Fibroblast of lung (primary cell): ENCODE measurements at regions not wholly inside any gene's neighbourhood (a gene's known extent, or its start where the extent isn't known, plus 50 kb on each side); places are given as distances from the start of the nearest gene placed in this dataset.

Experiments used
- DNase-seq, 2 donors: peaks; one replicate each; pipeline versions ENCODE4 v3.0.0 to v3.0.0-alpha.2; 2010; ENCODE audit warnings: low read depth in 2 of 2
- H2AFZ ChIP-seq: 2 replicates; pipeline ENCODE4 v1.5.1; 2012; ENCODE audit warnings: low read length, control low read depth, inconsistent platforms
- H3K27ac ChIP-seq: 2 replicates; pipeline ENCODE4 v1.5.1; 2011; ENCODE audit warnings: low read length, control low read depth; ENCODE audit not compliant: insufficient read depth
- H3K27me3 ChIP-seq: 2 replicates; pipeline ENCODE4 v1.5.1; 2011; ENCODE audit warnings: mild to moderate bottlenecking, low read length; ENCODE audit not compliant: control insufficient read depth, insufficient read depth
- H3K36me3 ChIP-seq: 2 replicates; pipeline ENCODE4 v1.5.1; 2011; ENCODE audit warnings: low read length; ENCODE audit not compliant: control insufficient read depth, insufficient read depth
- H3K4me1 ChIP-seq: 2 replicates; pipeline ENCODE4 v1.5.1; 2011; ENCODE audit warnings: low read length; ENCODE audit not compliant: control insufficient read depth, insufficient read depth; ENCODE audit errors: extremely low read depth
- H3K4me2 ChIP-seq: 2 replicates; pipeline ENCODE4 v1.5.1; 2011; ENCODE audit warnings: low read length, control low read depth; ENCODE audit not compliant: insufficient read depth; ENCODE audit errors: extremely low read depth
- H3K4me3 ChIP-seq, 4 experiments: fragments of 200-600 bp in 1 of 4; sonication (generic) in 1 of 4; replicated peaks in 1 of 4; 2 replicates each; pipeline ENCODE4 v1.5.1; 2011 to 2016; ENCODE audit warnings: low read length in 4 of 4, low read depth in 3 of 4, mild to moderate bottlenecking in 3 of 4, control low read depth in 2 of 4, inconsistent platforms in 1 of 4, mixed read lengths in 1 of 4; ENCODE audit not compliant: insufficient read depth in 1 of 4; ENCODE audit errors: control extremely low read depth in 1 of 4
- H3K79me2 ChIP-seq: 2 replicates; pipeline ENCODE4 v1.5.1; 2012; ENCODE audit warnings: mild to moderate bottlenecking, low read length, inconsistent platforms; ENCODE audit not compliant: control insufficient read depth, insufficient read depth
- H3K9ac ChIP-seq: 2 replicates; pipeline ENCODE4 v1.5.1; 2011; ENCODE audit warnings: mild to moderate bottlenecking, low read length, control low read depth; ENCODE audit not compliant: insufficient read depth
- H3K9me3 ChIP-seq: 2 replicates; pipeline ENCODE4 v1.5.1; 2012; ENCODE audit warnings: low read depth, low read length; ENCODE audit not compliant: control insufficient read depth, insufficient read depth
- H4K20me1 ChIP-seq: 2 replicates; pipeline ENCODE4 v1.5.1; 2011; ENCODE audit warnings: low read length; ENCODE audit not compliant: control insufficient read depth, insufficient read depth; ENCODE audit errors: extremely low read depth
- EZH2 ChIP-seq: IDR thresholded peaks from 2 replicates; pipeline ENCODE4 v1.5.1; 2012; ENCODE audit warnings: low read length, control low read depth, mild to moderate bottlenecking; ENCODE audit errors: missing control alignments
- TF ChIP-seq, protein P1 (sequence below), 2 donors: IDR thresholded peaks in 1 of 2; conservative IDR thresholded peaks in 1 of 2; 1 replicate in 1 of 2; 2 replicates in 1 of 2; pipeline ENCODE4 v1.5.1; 2011 to 2012; ENCODE audit warnings: low read length in 2 of 2, control low read depth in 1 of 2, inconsistent platforms in 1 of 2, low read depth in 1 of 2, mild to moderate bottlenecking in 1 of 2

DNA sequence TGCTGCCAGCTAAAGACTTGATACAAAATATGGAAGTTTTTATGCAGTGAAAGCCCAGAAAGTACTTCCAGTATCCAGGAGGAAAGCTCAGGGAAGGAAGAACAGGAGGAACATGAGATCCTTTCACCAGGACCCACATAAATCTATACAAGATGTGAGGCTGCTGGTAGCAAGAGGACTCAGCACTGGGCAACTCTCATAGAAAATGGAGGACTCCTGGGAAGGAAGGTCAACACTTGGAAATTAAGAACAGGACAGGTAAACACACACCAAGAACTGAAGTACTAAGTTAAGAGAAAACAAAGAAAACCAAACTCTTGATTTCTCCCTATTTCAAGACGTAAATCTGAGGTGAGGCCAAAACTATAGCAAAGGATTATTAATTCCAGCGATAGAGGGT is 220.5 kb upstream of the HSF2 start:
- no peaks in the 10 kb centered on the region for H3K9me3 ChIP-seq
- H3K4me1 ChIP-seq = no peaks in the 10 kb centered on the region
- TF ChIP-seq EZH2 = no peak
- TF ChIP-seq, protein P1, sequence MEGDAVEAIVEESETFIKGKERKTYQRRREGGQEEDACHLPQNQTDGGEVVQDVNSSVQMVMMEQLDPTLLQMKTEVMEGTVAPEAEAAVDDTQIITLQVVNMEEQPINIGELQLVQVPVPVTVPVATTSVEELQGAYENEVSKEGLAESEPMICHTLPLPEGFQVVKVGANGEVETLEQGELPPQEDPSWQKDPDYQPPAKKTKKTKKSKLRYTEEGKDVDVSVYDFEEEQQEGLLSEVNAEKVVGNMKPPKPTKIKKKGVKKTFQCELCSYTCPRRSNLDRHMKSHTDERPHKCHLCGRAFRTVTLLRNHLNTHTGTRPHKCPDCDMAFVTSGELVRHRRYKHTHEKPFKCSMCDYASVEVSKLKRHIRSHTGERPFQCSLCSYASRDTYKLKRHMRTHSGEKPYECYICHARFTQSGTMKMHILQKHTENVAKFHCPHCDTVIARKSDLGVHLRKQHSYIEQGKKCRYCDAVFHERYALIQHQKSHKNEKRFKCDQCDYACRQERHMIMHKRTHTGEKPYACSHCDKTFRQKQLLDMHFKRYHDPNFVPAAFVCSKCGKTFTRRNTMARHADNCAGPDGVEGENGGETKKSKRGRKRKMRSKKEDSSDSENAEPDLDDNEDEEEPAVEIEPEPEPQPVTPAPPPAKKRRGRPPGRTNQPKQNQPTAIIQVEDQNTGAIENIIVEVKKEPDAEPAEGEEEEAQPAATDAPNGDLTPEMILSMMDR (conservative IDR thresholded peaks at IDR 0.05 in 1 of 2, IDR thresholded peaks at IDR 0.05 in 1 of 2; ENCODE audit: low read depth in 1 of 2, low read length in 2 of 2) = no peak
- H3K4me3 ChIP-seq = no peak overlapping the region
- no peak overlapping the region for H3K4me2 ChIP-seq
- no peak overlapping the region for H2AFZ ChIP-seq
- no peak overlapping the region for H3K9ac ChIP-seq
- no peaks in the 10 kb centered on the region for H3K79me2 ChIP-seq
- no peaks in the 10 kb centered on the region for H3K27me3 ChIP-seq
- no peak for DNase-seq
- H4K20me1 ChIP-seq = no peaks in the 10 kb centered on the region
- H3K27ac ChIP-seq = no peak overlapping the region
- no peaks in the 10 kb centered on the region for H3K36me3 ChIP-seq

DNA sequence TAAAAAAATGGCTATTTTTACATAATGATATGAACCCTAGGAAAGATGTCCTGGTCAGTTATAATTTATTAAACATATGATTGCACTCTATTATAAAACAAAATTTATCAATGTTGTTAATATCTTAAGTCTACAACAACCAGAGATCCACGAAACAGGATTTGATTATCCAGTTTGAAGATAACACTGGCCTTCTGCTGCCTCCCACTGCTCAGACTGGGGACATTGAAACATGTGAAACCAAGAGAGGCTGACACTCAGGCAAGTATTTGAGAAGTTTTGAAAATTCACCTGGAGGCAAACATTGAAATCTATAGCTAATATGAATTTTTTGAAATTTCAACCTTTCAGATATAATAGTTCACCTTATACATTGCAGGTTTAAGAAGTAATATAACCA is 219.3 kb upstream of the HSF2 start:
- H3K4me3 ChIP-seq = no peak overlapping the region
- TF ChIP-seq, protein P1 (conservative IDR thresholded peaks at IDR 0.05 in 1 of 2, IDR thresholded peaks at IDR 0.05 in 1 of 2; ENCODE audit: low read depth in 1 of 2, low read length in 2 of 2) = peak in 1 of 2 donors; percentile 33
- no peak for TF ChIP-seq EZH2
- no peaks in the 10 kb centered on the region for H3K27me3 ChIP-seq
- H4K20me1 ChIP-seq = no peaks in the 10 kb centered on the region
- DNase-seq = peak; percentile 2 to 20
- H3K4me1 ChIP-seq = no peaks in the 10 kb centered on the region
- no peak overlapping the region for H3K27ac ChIP-seq
- no peaks in the 10 kb centered on the region for H3K9me3 ChIP-seq
- no peak overlapping the region for H3K4me2 ChIP-seq
- H3K9ac ChIP-seq = no peak overlapping the region
- no peaks in the 10 kb centered on the region for H3K79me2 ChIP-seq
- H2AFZ ChIP-seq = no peak overlapping the region
- no peaks in the 10 kb centered on the region for H3K36me3 ChIP-seq

DNA sequence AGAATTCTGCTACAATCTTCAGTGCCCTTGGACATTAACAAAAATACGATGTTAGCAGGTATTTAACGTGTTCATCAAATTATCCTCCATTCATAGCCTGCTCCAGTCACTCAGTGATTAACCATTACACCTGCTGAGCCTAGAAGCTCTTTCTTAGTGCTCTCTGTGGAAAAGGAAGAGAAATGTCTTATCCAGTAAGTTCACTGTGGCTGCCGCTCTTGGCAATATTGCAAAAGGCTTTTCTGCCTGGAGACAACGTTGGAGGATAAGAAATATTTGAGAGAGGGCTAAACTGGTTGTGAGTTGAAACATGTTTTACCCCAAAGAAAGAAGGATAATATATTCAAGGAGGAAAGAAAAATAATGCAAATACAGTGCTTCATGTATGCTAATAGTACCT is 217.4 kb upstream of the HSF2 start:
- TF ChIP-seq, protein P1 (conservative IDR thresholded peaks at IDR 0.05 in 1 of 2, IDR thresholded peaks at IDR 0.05 in 1 of 2; ENCODE audit: low read depth in 1 of 2, low read length in 2 of 2) = no peak
- TF ChIP-seq EZH2 = no peak
- H3K36me3 ChIP-seq = no peaks in the 10 kb centered on the region
- H3K4me3 ChIP-seq = no peak overlapping the region
- no peaks in the 10 kb centered on the region for H3K4me1 ChIP-seq
- H3K27me3 ChIP-seq = no peaks in the 10 kb centered on the region
- no peaks in the 10 kb centered on the region for H3K9me3 ChIP-seq
- no peaks in the 10 kb centered on the region for H3K79me2 ChIP-seq
- no peak overlapping the region for H2AFZ ChIP-seq
- no peak overlapping the region for H3K27ac ChIP-seq
- no peak overlapping the region for H3K4me2 ChIP-seq
- no peak for DNase-seq
- no peak overlapping the region for H3K9ac ChIP-seq
- no peaks in the 10 kb centered on the region for H4K20me1 ChIP-seq
